Testis (tissue), 2 donors: ENCODE measurements at regions not wholly inside any gene's neighbourhood (a gene's known extent, or its start where the extent isn't known, plus 50 kb on each side); places are given as distances from the start of the nearest gene placed in this dataset.
"Not testable (repeated sequence)": the region's sequence is repeated elsewhere in the genome, so short reads cannot be mapped to it uniquely, and the experiment has no call there.

Experiments used
- DNase-seq: peaks from one replicate; pipeline ENCODE4 v3.0.0-alpha.2; 2019
- H3K27ac ChIP-seq, 2 donors: fragments of 200-600 bp; sonication (generic); one replicate each; pipeline ENCODE4 v1.5.1; 2019
- H3K27me3 ChIP-seq: fragments of 200-600 bp; sonication (generic); one replicate; pipeline ENCODE4 v1.5.1; 2019
- H3K36me3 ChIP-seq: fragments of 200-600 bp; sonication (generic); one replicate; pipeline ENCODE4 v1.5.1; 2017; ENCODE audit warnings: low read depth; ENCODE audit errors: missing control alignments
- H3K4me1 ChIP-seq: fragments of 200-600 bp; sonication (generic); one replicate; pipeline ENCODE4 v1.5.1; 2019
- H3K4me3 ChIP-seq, 2 donors: fragments of 200-600 bp; sonication (generic); one replicate each; pipeline ENCODE4 v1.5.1; 2017 to 2019
- H3K9me3 ChIP-seq: fragments of 200-600 bp; sonication (generic); one replicate; pipeline ENCODE4 v1.5.1; 2017
- CTCF ChIP-seq, 3 experiments: fragments of 450-650 bp in 2 of 3; fragments of 200-600 bp in 1 of 3; sonication (generic) in 1 of 3; IDR thresholded peaks; one replicate each; pipeline ENCODE4 v1.5.1; 2016 to 2019; ENCODE audit warnings: antibody characterized with exemption in 3 of 3, mild to moderate bottlenecking in 2 of 3, moderate library complexity in 1 of 3
- WGBS, 2 donors: methylation state at CpG; one replicate each; pipeline ENCODE4 v1.1.5; 2018; 5-methylcytosine and 5-hydroxymethylcytosine counted together
- intact Hi-C: fragments of 100-400 bp; cut with DNase I; formaldehyde crosslinking; loops from one replicate; pipeline ENCODE4 v1.15.1; 2023; ENCODE audit warnings: low total_unique reads

GRCh38 chr7:6946873-6947272, 120.8 kb upstream of the CCZ1B start:
- DNase-seq, intact Hi-C loops, H3K4me1 ChIP-seq, H3K27ac ChIP-seq, H3K4me3 ChIP-seq, H3K36me3 ChIP-seq, H3K27me3 ChIP-seq, H3K9me3 ChIP-seq: not testable (repeated sequence)
- 78 to 80% methylated on average over 5 of the region's 5 CpGs for WGBS, 2 donors

- DNase-seq, H3K4me3 ChIP-seq, H3K9me3 ChIP-seq, H3K27ac ChIP-seq, intact Hi-C loops, H3K27me3 ChIP-seq, H3K36me3 ChIP-seq, H3K4me1 ChIP-seq: not testable (repeated sequence)
- WGBS, 2 donors, result 52 to 67% methylated on average over 15 of the region's 15 CpGs
Measured at GRCh38 chr7:6950231-6950630, 124.2 kb upstream of the CCZ1B start.

- H3K9me3 ChIP-seq, intact Hi-C loops, H3K27me3 ChIP-seq, H3K27ac ChIP-seq, H3K4me1 ChIP-seq, H3K36me3 ChIP-seq, H3K4me3 ChIP-seq, DNase-seq: not testable (repeated sequence)
- WGBS, 2 donors, result 82 to 83% methylated on average over 2 of the region's 2 CpGs
Measured at GRCh38 chr7:6951553-6951952, 125.5 kb upstream of the CCZ1B start.

- peak in 2 of 3 experiments; percentile 17 to 32 for TF ChIP-seq CTCF (IDR thresholded peaks at IDR 0.05)
- H3K4me1 ChIP-seq, H3K4me3 ChIP-seq, DNase-seq, H3K36me3 ChIP-seq, H3K9me3 ChIP-seq, H3K27ac ChIP-seq, intact Hi-C loops, H3K27me3 ChIP-seq: not testable (repeated sequence)
- 48 to 55% methylated on average over 12 to 16 of the region's 16 CpGs for WGBS, 2 donors
Measured at GRCh38 chr7:6953138-6953797, 127.2 kb upstream of the CCZ1B start.

- WGBS, 2 donors, result 66 to 87% methylated on average over 6 to 10 of the region's 10 CpGs
- H3K27me3 ChIP-seq, DNase-seq, H3K36me3 ChIP-seq, H3K4me3 ChIP-seq, H3K27ac ChIP-seq, H3K4me1 ChIP-seq, H3K9me3 ChIP-seq, intact Hi-C loops: not testable (repeated sequence)
Measured at GRCh38 chr7:6953798-6954181, 127.7 kb upstream of the CCZ1B start.

GRCh38 chr7:6955385-6955784, 129.3 kb upstream of the CCZ1B start:
- intact Hi-C loops, H3K27me3 ChIP-seq, DNase-seq, H3K4me3 ChIP-seq, H3K9me3 ChIP-seq, H3K27ac ChIP-seq, H3K4me1 ChIP-seq, H3K36me3 ChIP-seq: not testable (repeated sequence)
- 88 to 92% methylated on average over 12 of the region's 12 CpGs for WGBS, 2 donors

- H3K9me3 ChIP-seq, H3K36me3 ChIP-seq, H3K4me1 ChIP-seq, H3K4me3 ChIP-seq, H3K27ac ChIP-seq, intact Hi-C loops, H3K27me3 ChIP-seq, DNase-seq: not testable (repeated sequence)
- WGBS, 2 donors, result 38 to 47% methylated on average over 9 to 12 of the region's 12 CpGs
Measured at GRCh38 chr7:6955990-6956566, 130.0 kb upstream of the CCZ1B start.

GRCh38 chr7:6958371-6958770, 132.3 kb upstream of the CCZ1B start:
- not testable (repeated sequence) for DNase-seq

GRCh38 chr7:6959942-6960341, 133.9 kb upstream of the CCZ1B start:
- H3K4me3 ChIP-seq, H3K36me3 ChIP-seq, H3K27ac ChIP-seq, H3K27me3 ChIP-seq, intact Hi-C loops, H3K9me3 ChIP-seq, H3K4me1 ChIP-seq, DNase-seq: not testable (repeated sequence)
- WGBS, 2 donors, result 67 to 71% methylated on average over 1 to 4 of the region's 4 CpGs

More at GRCh38 chr7:6958371-6958770, 132.3 kb upstream of the CCZ1B start:
- H3K4me1 ChIP-seq, H3K27ac ChIP-seq, H3K4me3 ChIP-seq, intact Hi-C loops, H3K9me3 ChIP-seq, H3K27me3 ChIP-seq, H3K36me3 ChIP-seq: not testable (repeated sequence)
- 84 to 86% methylated on average over 13 to 15 of the region's 15 CpGs for WGBS, 2 donors

GRCh38 chr7:6962871-6963270, 136.8 kb upstream of the CCZ1B start:
- DNase-seq, intact Hi-C loops: not testable (repeated sequence)
- WGBS, 2 donors, result 62 to 78% methylated on average over 4 to 8 of the region's 8 CpGs

More at GRCh38 chr7:6962871-6963270, 136.8 kb upstream of the CCZ1B start:
- not testable (repeated sequence) for H3K27me3 ChIP-seq, H3K36me3 ChIP-seq, H3K27ac ChIP-seq, H3K4me1 ChIP-seq, H3K9me3 ChIP-seq, H3K4me3 ChIP-seq
